Skin epidermis (tissue), 12 donors: ENCODE measurements at regions not wholly inside any gene's neighbourhood (a gene's known extent, or its start where the extent isn't known, plus 50 kb on each side); places are given as distances from the start of the nearest gene placed in this dataset.
A peak's percentile ranks its signal among the peaks of the same experiment; 100 is the strongest.
"Not testable (repeated sequence)": the region's sequence is repeated elsewhere in the genome, so short reads cannot be mapped to it uniquely, and the experiment has no call there.

Experiments used
- H3K27ac ChIP-seq, 21 experiments: fragments of 200-600 bp; sonication (generic) in 11 of 21; one replicate each; pipeline ENCODE4 v1.5.0; 2020; ENCODE audit warnings: mild to moderate bottlenecking in 3 of 21, inconsistent platforms in 2 of 21, moderate library complexity in 2 of 21
- H3K4me3 ChIP-seq, 7 experiments: fragments of 200-600 bp; sonication (generic) in 2 of 7; one replicate each; pipeline ENCODE4 v1.5.0; 2020; ENCODE audit warnings: inconsistent platforms in 2 of 7, mild to moderate bottlenecking in 2 of 7, moderate library complexity in 1 of 7

DNA sequence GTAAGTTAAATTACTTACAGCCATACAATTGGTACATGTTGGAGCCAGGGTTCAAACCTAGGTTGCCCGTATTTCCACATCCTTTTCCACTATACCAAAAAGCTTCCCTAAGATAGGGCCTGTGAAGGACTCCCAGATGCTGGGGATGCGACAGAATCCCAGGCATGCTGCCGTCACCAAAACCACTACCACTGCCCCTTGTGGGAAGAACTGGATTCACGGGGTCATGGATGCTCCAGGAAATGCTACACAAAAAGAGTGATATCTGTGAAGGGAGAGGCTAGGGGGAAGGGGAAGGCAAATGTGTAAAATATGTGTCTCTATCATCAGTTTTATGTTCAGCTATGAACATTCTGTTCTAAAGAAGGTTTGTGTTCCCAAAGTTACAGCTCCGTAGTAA, 133.9 kb upstream of the IVNS1ABP start:
- Histone ChIP-seq H3K27ac (no peak overlapping the region), H3K4me3 (no peak overlapping the region)

DNA sequence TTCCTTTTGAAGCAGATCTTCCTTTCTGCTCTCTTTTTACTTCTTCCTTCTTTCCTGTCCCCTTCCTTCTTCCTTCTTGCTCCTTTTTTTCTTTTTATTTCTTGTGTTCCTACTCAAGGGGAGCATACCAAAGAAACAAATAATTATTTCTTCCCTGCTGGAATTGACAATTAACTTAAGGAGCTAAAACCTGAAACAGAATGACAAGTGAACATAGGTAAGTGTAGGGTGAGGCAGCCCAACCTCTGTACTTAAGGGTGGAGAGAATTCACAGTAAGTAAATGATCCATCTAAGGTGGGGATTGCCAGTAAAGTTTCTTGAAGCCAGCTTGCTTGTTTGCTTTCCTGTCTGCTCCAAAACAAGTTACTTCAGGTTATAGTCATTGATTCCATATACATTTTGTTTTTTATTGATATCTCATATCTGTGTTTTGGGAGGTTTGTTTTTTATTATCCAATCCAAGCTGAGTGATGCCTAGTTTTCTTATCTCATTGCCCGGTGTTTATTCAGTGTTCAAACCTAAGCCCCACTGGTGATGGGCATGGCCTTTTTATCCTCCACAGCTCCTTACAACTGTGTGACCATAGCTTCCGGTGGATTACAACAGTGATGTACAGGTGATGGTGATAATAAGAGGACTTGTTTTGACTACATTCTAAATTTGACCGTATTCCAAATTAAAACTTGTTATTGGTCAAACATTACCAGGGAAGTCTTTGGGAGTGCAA, 133.2 kb upstream of the IVNS1ABP start:
- H3K4me3 ChIP-seq: no peak overlapping the region

GRCh38 chr1:185449378-185450059, 132.5 kb upstream of the IVNS1ABP start:
- no peak overlapping the region for H3K27ac ChIP-seq
- no peak overlapping the region for H3K4me3 ChIP-seq

More for the DNA sequence above, 133.2 kb upstream of the IVNS1ABP start:
- no peak overlapping the region for H3K27ac ChIP-seq

DNA sequence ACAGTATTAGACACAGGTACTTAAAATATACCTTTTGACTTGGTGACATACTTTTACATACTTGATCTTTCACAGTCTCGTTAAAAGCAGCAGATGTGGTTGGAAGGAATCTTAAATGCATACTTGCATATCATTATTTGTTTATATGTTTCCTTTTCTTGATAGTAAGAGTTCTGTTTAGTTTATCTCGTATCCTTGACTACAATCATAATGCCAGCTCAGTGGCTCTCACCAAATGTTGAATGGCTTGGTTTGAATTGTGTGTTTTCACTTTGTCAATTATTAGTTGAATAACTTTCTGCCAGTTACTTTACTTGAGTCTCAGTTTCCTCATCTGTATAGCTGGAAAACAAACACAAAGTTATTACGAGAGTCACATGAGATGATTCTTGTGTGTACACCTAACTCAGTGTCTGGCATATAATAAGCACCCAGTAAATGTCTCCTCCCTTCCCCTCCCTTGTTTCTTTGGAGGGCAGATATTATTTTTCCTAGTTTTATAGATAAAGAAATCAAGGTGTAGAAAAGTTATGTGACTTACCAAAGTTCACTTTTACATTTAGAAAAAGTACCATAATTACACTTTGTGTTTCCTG, 131.6 kb upstream of the IVNS1ABP start:
- Histone ChIP-seq H3K27ac (no peak overlapping the region), H3K4me3 (no peak overlapping the region)

DNA sequence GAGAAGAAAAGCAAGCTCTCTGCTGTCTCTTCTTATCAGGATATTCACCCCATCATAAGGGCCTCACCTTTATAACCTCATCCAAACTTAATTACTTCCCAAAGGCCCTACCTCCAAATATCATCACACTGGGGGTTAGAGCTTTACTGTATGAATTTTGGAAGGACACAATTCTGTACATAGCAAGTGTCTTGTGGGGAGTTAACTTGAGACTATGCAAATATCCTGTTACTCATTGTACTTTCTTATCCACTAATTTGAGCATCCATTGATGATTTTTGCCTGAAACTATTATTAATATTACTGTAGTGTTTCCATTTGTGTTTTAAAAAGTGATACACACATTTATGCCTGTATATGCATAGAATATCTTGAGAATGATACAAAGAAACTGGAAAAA, 129.1 kb upstream of the IVNS1ABP start:
- H3K27ac ChIP-seq: no peak overlapping the region
- H3K4me3 ChIP-seq: no peak overlapping the region

DNA sequence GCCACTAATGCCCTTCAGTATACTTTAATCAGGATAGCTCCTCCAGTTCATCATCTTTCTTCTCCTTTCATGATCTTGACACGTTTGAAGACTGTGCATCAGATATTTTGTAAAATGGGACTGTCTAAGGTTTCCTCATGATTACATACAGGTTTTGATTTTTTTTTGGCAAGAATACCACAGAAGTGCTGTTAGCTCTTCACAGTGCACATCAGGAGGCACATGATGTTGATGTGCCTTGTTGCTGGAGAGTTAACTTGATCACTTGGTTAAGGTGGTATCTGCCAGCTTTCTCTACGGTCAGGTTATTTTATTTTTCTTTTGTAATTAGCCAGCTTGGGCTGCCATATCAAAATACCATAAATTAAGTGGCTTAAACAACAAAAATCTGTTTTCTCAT, 128.6 kb upstream of the IVNS1ABP start:
- Histone ChIP-seq H3K27ac (no peak overlapping the region), H3K4me3 (no peak overlapping the region)

GRCh38 chr1:185444676-185445075, 127.6 kb upstream of the IVNS1ABP start:
- Histone ChIP-seq H3K27ac (no peak overlapping the region), H3K4me3 (no peak overlapping the region)

DNA sequence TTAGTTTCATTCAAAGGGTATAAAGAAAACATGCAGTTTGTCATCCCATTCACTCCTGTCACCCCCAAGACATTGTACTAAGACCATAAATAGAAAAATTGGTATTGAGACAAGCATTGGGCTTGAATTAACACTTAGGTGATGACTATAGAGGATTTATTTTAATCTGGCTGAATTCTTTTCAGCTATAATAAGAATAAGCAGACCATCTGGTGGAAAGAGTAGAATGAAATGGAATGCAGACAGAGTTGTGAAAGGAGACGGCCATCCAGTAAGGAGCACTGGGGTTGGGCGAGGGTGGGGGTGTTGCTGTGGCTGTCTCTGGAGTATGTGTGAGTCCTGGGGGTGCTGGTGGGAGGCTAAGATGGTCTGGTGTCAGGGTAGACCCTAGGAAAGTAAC, 125.0 kb upstream of the IVNS1ABP start:
- Histone ChIP-seq H3K4me3 (no peak overlapping the region), H3K27ac (peak overlapping the region in 1 of 21 experiments; percentile 42)

DNA sequence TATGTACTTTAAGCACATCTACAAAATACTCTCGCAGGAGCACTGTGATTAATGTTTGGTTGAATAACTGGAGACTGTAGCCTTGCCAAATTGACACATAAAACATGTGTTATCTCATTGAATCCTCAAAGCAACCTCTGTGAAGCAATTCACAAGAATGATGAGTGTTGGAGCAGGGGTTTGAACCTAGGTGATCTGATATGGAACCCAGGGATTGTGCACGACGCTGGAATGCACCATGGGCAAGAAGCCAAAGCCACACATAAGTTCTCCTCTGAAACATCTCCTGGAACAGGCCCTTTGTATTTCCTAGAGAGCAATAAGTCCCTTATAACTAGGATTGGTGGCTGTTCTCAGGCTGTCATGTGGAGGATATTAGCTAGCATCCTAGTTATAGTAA, 124.6 kb upstream of the IVNS1ABP start:
- Histone ChIP-seq H3K4me3 (no peak overlapping the region), H3K27ac (peak overlapping the region in 1 of 21 experiments; percentile 42)

GRCh38 chr1:185440877-185441276, 123.8 kb upstream of the IVNS1ABP start:
- Histone ChIP-seq H3K27ac (peak overlapping the region in 2 of 21 experiments; percentile 29 to 72), H3K4me3 (no peak overlapping the region)

DNA sequence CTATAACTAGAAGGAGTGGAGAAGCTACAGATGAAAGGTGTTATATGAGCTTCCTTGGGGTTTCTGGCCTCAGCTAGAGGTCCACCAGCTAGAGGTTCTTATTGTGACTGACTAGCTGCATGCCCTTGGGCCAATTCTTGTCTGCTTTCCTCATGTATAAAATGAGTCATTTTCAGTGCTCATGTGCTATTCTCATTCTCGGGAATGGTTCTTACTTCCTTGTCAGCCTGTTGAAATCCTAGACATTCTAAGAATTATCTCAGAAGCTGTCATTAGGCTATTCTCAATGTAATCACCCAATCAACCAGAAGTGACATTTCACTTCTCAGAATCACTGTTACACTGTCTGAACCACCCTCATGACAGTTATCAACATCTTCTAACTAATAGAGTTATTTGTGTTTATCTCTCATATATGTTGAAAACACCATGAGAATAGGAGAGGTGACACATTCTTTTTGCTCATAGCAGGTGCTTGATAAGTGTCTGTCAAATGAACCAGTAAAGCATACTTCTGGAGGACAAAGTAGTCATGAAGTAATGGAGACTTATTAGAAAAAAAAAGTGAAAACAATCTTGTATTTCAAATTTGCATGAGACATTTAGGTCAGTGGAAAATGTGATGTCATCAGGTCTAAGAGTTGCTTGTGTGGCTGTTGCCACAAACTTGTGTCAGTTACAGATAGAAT, 122.8 kb upstream of the IVNS1ABP start:
- H3K27ac ChIP-seq: peak overlapping the region in 15 of 21 experiments; percentile 0 to 73 (median 49)
- no peak overlapping the region for H3K4me3 ChIP-seq

DNA sequence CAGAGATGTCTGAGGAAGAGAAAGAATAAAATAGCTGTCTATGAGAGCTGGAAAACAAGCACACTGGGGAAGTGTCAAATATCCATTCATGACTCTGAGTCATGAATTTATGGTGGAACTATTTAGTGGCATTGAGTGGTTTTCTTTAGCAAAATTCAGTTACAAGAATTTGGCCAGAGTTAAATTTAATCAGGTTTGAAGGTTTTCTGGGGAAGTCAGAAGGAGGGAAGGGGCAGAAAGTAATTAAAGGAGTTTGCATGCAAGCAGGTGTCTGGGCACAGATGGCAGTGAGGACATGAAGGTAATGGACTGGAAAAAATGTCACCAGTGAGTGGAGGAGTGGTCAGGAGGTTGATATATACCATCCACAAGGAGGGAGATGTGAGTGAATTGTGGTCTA, 121.9 kb upstream of the IVNS1ABP start:
- Histone ChIP-seq H3K4me3 (no peak overlapping the region), H3K27ac (peak overlapping the region in 14 of 21 experiments; percentile 0 to 73 (median 50))

DNA sequence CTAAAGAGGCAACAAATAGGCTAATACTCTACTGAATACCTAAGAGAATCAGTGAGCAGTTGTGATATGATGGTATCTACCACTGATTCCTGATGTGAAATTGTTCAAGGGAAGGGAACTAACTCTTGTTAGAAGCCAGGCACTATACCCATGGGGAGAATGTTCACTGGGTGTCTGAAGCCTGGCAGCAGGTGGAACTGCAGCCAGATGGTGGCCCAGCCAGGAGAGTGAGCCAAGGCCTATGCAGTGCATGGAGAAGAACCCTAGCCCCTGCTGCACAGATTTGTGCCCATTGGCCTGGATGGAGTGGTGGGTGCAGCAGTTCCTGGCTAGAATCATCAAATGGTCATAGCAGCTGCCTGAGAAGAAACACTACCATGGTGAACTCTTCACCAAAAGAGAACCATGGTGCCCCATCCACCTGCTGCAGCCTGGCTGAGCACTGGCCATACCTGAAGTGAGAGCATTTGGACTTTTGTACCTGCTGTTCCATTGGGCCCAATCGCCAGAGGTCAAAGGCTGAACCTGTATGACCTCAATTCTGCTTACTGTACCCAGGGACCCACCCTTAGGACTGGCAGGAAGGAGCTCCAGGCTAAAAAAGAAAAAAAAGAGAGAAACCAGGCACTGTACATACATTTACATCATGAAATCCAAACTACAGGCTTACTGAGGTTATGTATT, 118.8 kb upstream of the IVNS1ABP start:
- Histone ChIP-seq H3K27ac (no peak overlapping the region), H3K4me3 (no peak overlapping the region)

GRCh38 chr1:185434721-185435120, 117.7 kb upstream of the IVNS1ABP start:
- no peak overlapping the region for H3K27ac ChIP-seq

GRCh38 chr1:185433667-185434066, 116.6 kb upstream of the IVNS1ABP start:
- H3K27ac ChIP-seq: no peak overlapping the region
- no peak overlapping the region for H3K4me3 ChIP-seq

More at GRCh38 chr1:185434721-185435120, 117.7 kb upstream of the IVNS1ABP start:
- H3K4me3 ChIP-seq: no peak overlapping the region

- no peak overlapping the region for H3K27ac ChIP-seq
These were observed 115.9 kb upstream of the IVNS1ABP start for GRCh38 chr1:185432948-185433347.

GRCh38 chr1:185431612-185432011, 114.6 kb upstream of the IVNS1ABP start:
- Histone ChIP-seq H3K27ac (no peak overlapping the region), H3K4me3 (no peak overlapping the region)

More at GRCh38 chr1:185432948-185433347, 115.9 kb upstream of the IVNS1ABP start:
- no peak overlapping the region for H3K4me3 ChIP-seq

GRCh38 chr1:185429668-185430067, 112.6 kb upstream of the IVNS1ABP start:
- H3K4me3 ChIP-seq, H3K27ac ChIP-seq: not testable (repeated sequence)

- Histone ChIP-seq H3K27ac (peak overlapping the region in 11 of 21 experiments; percentile 1 to 63 (median 29)), H3K4me3 (no peak overlapping the region)
These were observed 110.7 kb upstream of the IVNS1ABP start for GRCh38 chr1:185427776-185428175.

GRCh38 chr1:185427264-185427663, 110.2 kb upstream of the IVNS1ABP start:
- H3K27ac ChIP-seq: peak overlapping the region in 13 of 21 experiments; percentile 1 to 63 (median 29)
- H3K4me3 ChIP-seq: no peak overlapping the region
